T-helper 1 cell treated with Interleukin-12 subunit alpha and Interleukin-12 subunit beta and Interleukin-4 antibody, amounts not matched to agents 30 μg/mL and 1 μg/mL, for 36 hours (primary cell): ENCODE measurements at regions not wholly inside any gene's neighbourhood (a gene's known extent, or its start where the extent isn't known, plus 50 kb on each side); places are given as distances from the start of the nearest gene placed in this dataset.

Experiments used
- H3K27ac Mint-ChIP-seq: one replicate; pipeline ENCODE4 v1.8.0; 2021; ENCODE audit warnings: mild to moderate bottlenecking, mixed read lengths
- H3K27me3 Mint-ChIP-seq: one replicate; pipeline ENCODE4 v1.8.0; 2021; ENCODE audit warnings: low read depth, mixed read lengths
- H3K36me3 Mint-ChIP-seq: one replicate; pipeline ENCODE4 v1.8.0; 2021; ENCODE audit warnings: low read depth, mixed read lengths
- H3K4me1 Mint-ChIP-seq: one replicate; pipeline ENCODE4 v1.8.0; 2021; ENCODE audit warnings: low read depth, mixed read lengths
- H3K4me3 Mint-ChIP-seq: one replicate; pipeline ENCODE4 v1.8.0; 2021; ENCODE audit warnings: mild to moderate bottlenecking, moderate library complexity, mixed read lengths
- H3K9me3 Mint-ChIP-seq: one replicate; pipeline ENCODE4 v1.8.0; 2021; ENCODE audit warnings: mixed read lengths

DNA sequence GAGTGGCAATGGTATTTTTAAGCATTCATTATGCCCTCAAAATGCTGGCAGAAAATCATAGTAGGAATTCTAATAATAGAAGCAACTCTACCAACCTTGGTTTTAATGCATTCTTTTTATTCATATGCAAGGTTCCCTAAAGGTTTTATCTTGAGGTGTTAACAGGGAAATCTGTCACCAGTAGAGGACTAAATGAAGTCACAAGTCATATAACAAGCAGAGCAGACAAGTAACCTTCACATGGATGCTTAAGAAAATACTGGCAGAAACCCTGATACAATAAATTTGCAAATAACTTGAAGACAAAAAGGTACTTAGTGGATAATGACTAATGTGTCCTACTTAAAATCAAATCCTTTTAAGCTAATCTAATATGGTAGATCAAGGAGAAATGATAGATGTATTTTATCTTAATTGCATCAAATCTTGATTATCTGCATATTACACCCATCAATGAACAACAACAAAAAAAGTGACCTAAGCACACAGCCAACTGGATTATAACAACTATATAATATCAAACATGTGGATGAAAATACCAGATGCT, 73.3 kb downstream of the RFC3 start:
- peaks cover 35% of the 10 kb centered on the region for H3K9me3 Mint-ChIP-seq
- H3K4me1 Mint-ChIP-seq, result no peaks in the 10 kb centered on the region
- H3K36me3 Mint-ChIP-seq, result peaks cover 5% of the 10 kb centered on the region
- H3K27ac Mint-ChIP-seq, result no peak overlapping the region
- H3K27me3 Mint-ChIP-seq, result no peaks in the 10 kb centered on the region
- no peak overlapping the region for H3K4me3 Mint-ChIP-seq

DNA sequence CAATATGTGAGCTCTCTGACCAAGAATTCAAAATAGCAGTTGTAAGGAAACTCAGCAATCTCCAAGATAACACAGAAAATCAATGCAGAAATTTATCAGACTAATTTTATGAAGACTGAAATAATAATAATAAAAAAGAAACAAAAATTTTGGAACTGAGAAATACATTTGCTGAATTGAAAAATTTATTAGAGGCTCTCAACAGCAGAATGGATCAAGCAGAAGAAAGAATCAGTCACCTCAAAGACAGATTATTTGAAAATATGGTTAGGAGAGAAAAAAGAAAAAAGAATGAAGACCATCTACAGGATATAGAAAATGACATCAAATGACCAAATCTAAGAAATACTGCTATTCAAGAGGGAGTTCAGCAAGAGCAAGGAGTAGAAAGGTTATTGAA, 75.6 kb downstream of the RFC3 start:
- no peaks in the 10 kb centered on the region for H3K27me3 Mint-ChIP-seq
- no peak overlapping the region for H3K4me3 Mint-ChIP-seq
- H3K4me1 Mint-ChIP-seq, result no peaks in the 10 kb centered on the region
- peaks cover 47% of the 10 kb centered on the region for H3K9me3 Mint-ChIP-seq
- H3K27ac Mint-ChIP-seq, result no peak overlapping the region
- peaks cover 5% of the 10 kb centered on the region for H3K36me3 Mint-ChIP-seq

GRCh38 chr13:33904431-33904830, 86.5 kb downstream of the RFC3 start:
- Mint-ChIP-seq H3K27ac (no peak overlapping the region), H3K4me1 (no peaks in the 10 kb centered on the region), H3K36me3 (no peaks in the 10 kb centered on the region), H3K4me3 (no peak overlapping the region), H3K27me3 (no peaks in the 10 kb centered on the region), H3K9me3 (peaks cover 4% of the 10 kb centered on the region)

- Mint-ChIP-seq H3K4me3 (no peak overlapping the region), H3K9me3 (no peaks in the 10 kb centered on the region), H3K27ac (no peak overlapping the region), H3K27me3 (no peaks in the 10 kb centered on the region), H3K36me3 (no peaks in the 10 kb centered on the region), H3K4me1 (no peaks in the 10 kb centered on the region)
These were observed 90.2 kb downstream of the RFC3 start for GRCh38 chr13:33908116-33908515.

DNA sequence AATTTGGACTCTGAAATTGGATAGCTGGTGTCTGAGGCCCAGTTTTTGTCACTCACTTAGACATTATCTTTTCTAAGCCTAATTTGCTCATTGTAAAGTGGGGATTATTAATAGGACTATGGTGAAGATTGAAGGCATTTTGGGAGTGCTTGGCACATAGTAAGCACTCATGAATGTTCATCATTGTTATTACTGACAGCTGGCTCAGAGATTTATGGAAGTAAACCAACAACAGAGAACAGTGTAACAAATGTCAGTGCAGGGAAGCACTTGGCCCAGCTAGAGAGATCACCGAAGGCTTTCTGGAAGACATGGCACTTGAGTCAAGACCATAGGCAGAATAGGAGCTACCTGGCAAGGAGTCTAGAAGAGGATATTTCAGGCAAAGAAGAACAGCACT, 92.3 kb downstream of the RFC3 start:
- no peaks in the 10 kb centered on the region for H3K27me3 Mint-ChIP-seq
- H3K27ac Mint-ChIP-seq, result no peak overlapping the region
- no peaks in the 10 kb centered on the region for H3K9me3 Mint-ChIP-seq
- H3K4me1 Mint-ChIP-seq, result no peaks in the 10 kb centered on the region
- no peaks in the 10 kb centered on the region for H3K36me3 Mint-ChIP-seq
- H3K4me3 Mint-ChIP-seq, result no peak overlapping the region

DNA sequence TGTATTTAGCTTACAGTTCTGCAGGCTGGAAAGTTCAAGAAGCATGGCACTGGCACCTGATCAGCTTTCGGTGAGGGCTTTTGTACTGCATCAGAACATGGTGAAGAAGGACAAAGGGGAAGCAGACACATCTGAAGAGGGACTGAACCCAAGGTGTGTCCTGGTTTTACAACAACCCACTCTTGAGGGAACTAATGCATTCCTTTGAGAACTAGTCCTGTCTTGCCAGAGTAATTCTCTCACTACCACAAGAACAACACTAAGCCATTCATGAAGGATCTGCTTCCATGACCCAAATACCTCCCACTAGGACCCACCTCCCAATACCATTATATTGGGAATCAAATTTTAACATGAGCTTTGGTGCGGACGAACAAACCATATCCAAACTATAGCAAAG, 93.6 kb downstream of the RFC3 start:
- Mint-ChIP-seq H3K9me3 (no peaks in the 10 kb centered on the region), H3K36me3 (no peaks in the 10 kb centered on the region), H3K4me1 (no peaks in the 10 kb centered on the region), H3K4me3 (no peak overlapping the region), H3K27me3 (no peaks in the 10 kb centered on the region), H3K27ac (no peak overlapping the region)

GRCh38 chr13:33913829-33914228, 95.9 kb downstream of the RFC3 start:
- Mint-ChIP-seq H3K4me3 (no peak overlapping the region), H3K27ac (no peak overlapping the region), H3K36me3 (no peaks in the 10 kb centered on the region), H3K4me1 (no peaks in the 10 kb centered on the region), H3K27me3 (no peaks in the 10 kb centered on the region), H3K9me3 (no peaks in the 10 kb centered on the region)

GRCh38 chr13:33917190-33917589, 99.2 kb downstream of the RFC3 start:
- Mint-ChIP-seq H3K9me3 (no peaks in the 10 kb centered on the region), H3K27ac (no peak overlapping the region), H3K4me1 (no peaks in the 10 kb centered on the region), H3K36me3 (no peaks in the 10 kb centered on the region), H3K4me3 (no peak overlapping the region), H3K27me3 (no peaks in the 10 kb centered on the region)

GRCh38 chr13:33918199-33918932, 100.4 kb downstream of the RFC3 start:
- H3K9me3 Mint-ChIP-seq, result no peaks in the 10 kb centered on the region
- H3K36me3 Mint-ChIP-seq, result no peaks in the 10 kb centered on the region
- no peak overlapping the region for H3K4me3 Mint-ChIP-seq
- H3K4me1 Mint-ChIP-seq, result no peaks in the 10 kb centered on the region
- no peaks in the 10 kb centered on the region for H3K27me3 Mint-ChIP-seq
- no peak overlapping the region for H3K27ac Mint-ChIP-seq

DNA sequence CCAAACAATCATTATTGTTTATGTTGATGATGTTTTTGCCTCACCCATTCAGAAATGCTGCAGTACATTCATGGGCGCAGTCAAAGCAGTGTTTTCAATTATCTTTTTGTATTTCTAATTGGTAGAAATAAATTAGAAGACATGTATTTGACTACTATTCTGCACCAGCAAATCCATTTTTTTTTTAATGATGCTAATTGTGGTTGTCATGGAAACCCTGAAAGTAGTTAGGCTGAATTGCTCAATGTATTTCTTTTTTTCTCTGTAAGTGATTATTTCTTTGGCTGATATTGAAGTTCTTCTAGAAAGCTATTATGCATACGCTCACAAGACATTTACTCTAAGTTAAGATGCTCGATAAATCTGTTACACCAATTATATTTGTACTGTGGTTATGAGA, 101.2 kb downstream of the RFC3 start:
- Mint-ChIP-seq H3K4me3 (no peak overlapping the region), H3K27ac (no peak overlapping the region)

DNA sequence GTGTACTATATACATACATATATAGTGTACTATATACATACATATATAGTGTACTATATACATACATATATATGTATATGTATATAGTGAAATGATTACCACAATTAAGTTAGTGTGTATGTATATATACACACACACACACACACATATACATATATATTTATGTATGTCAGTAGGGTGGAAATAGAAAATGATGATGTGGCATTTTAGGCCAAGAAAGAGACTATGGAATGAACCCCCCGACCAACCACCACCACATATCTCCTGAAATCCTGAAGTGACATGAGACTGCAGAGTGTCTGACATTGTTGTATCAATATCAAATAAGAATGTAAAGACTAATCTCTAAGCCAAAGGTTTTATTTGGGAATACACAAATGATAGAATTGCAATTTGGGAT, 107.6 kb downstream of the RFC3 start:
- H3K4me3 Mint-ChIP-seq, result no peak overlapping the region
- H3K4me1 Mint-ChIP-seq, result no peaks in the 10 kb centered on the region
- H3K27me3 Mint-ChIP-seq, result no peaks in the 10 kb centered on the region
- H3K9me3 Mint-ChIP-seq, result no peaks in the 10 kb centered on the region
- H3K36me3 Mint-ChIP-seq, result no peaks in the 10 kb centered on the region
- no peak overlapping the region for H3K27ac Mint-ChIP-seq

More for the DNA sequence above, 101.2 kb downstream of the RFC3 start:
- Mint-ChIP-seq H3K9me3 (no peaks in the 10 kb centered on the region), H3K27me3 (no peaks in the 10 kb centered on the region), H3K36me3 (no peaks in the 10 kb centered on the region), H3K4me1 (no peaks in the 10 kb centered on the region)

- Mint-ChIP-seq H3K4me3 (no peak overlapping the region), H3K4me1 (no peaks in the 10 kb centered on the region), H3K27me3 (no peaks in the 10 kb centered on the region), H3K36me3 (no peaks in the 10 kb centered on the region), H3K27ac (no peak overlapping the region), H3K9me3 (no peaks in the 10 kb centered on the region)
These were observed 109.4 kb downstream of the RFC3 start for GRCh38 chr13:33927315-33927714.

GRCh38 chr13:33931397-33932311, 113.7 kb downstream of the RFC3 start:
- Mint-ChIP-seq H3K4me3 (no peak overlapping the region), H3K4me1 (no peaks in the 10 kb centered on the region), H3K36me3 (no peaks in the 10 kb centered on the region), H3K27me3 (no peaks in the 10 kb centered on the region), H3K27ac (no peak overlapping the region), H3K9me3 (no peaks in the 10 kb centered on the region)

GRCh38 chr13:33932769-33933406, 114.9 kb downstream of the RFC3 start:
- Mint-ChIP-seq H3K4me3 (no peak overlapping the region), H3K27ac (no peak overlapping the region), H3K9me3 (no peaks in the 10 kb centered on the region), H3K4me1 (no peaks in the 10 kb centered on the region), H3K36me3 (no peaks in the 10 kb centered on the region), H3K27me3 (no peaks in the 10 kb centered on the region)
